ENCODE measurements at regions not wholly inside any gene's neighbourhood (a gene's known extent, or its start where the extent isn't known, plus 50 kb on each side); places are given as distances from the start of the nearest gene placed in this dataset.

GRCh38 chr4:164529058-164529457 is 224.9 kb upstream of the SMIM31 start:
- TF ChIP-seq CTCF (IDR thresholded peaks at IDR 0.05) = no peak
- TF ChIP-seq POLR2AphosphoS5 (IDR thresholded peaks at IDR 0.05) = no peak
- TF ChIP-seq EP300 (IDR thresholded peaks at IDR 0.05) = no peak

All from suprapubic skin (tissue), 4 donors.